Stimulated activated CD4-positive, alpha-beta T cell treated with anti-CD3 and anti-CD28 coated beads, Interleukin-1b, Interleukin-23, amount 100 ng/mL, for 1 hour (primary cell): ENCODE measurements at regions not wholly inside any gene's neighbourhood (a gene's known extent, or its start where the extent isn't known, plus 50 kb on each side); places are given as distances from the start of the nearest gene placed in this dataset.

Experiments
- DNase-seq, 2 donors: peaks; one replicate each; pipeline ENCODE4 v3.0.0-alpha.2; 2020; ENCODE audit warnings: low read depth in 2 of 2

- no peak for DNase-seq
Measured at GRCh38 chr2:126774761-126775160, 118.8 kb downstream of the GYPC start.

GRCh38 chr2:126775300-126775985, 119.5 kb downstream of the GYPC start:
- DNase-seq, result no peak

GRCh38 chr2:126776255-126776654, 120.3 kb downstream of the GYPC start:
- DNase-seq, result no peak

- peak; percentile 55 to 69 for DNase-seq
Measured at GRCh38 chr2:126776692-126777619, 121.0 kb downstream of the GYPC start.

- DNase-seq, result no peak
Measured at GRCh38 chr2:126777620-126777978, 121.1 kb upstream of the TEX51 start.

- no peak for DNase-seq
Measured at GRCh38 chr2:126778561-126779501, 119.9 kb upstream of the TEX51 start.

GRCh38 chr2:126781206-126781605, 117.5 kb upstream of the TEX51 start:
- no peak for DNase-seq

- DNase-seq, result no peak
Measured at GRCh38 chr2:126781806-126782205, 116.9 kb upstream of the TEX51 start.

- DNase-seq, result no peak
Measured at GRCh38 chr2:126782648-126783047, 116.0 kb upstream of the TEX51 start.

GRCh38 chr2:126783341-126783740, 115.3 kb upstream of the TEX51 start:
- no peak for DNase-seq

GRCh38 chr2:126784045-126784444, 114.6 kb upstream of the TEX51 start:
- DNase-seq, result no peak

GRCh38 chr2:126784621-126785020, 114.1 kb upstream of the TEX51 start:
- no peak for DNase-seq

GRCh38 chr2:126785236-126785635, 113.5 kb upstream of the TEX51 start:
- no peak for DNase-seq

- no peak for DNase-seq
Measured at GRCh38 chr2:126785862-126786261, 112.8 kb upstream of the TEX51 start.

GRCh38 chr2:126786765-126787164, 111.9 kb upstream of the TEX51 start:
- DNase-seq, result no peak

- DNase-seq, result no peak
Measured at GRCh38 chr2:126787289-126787688, 111.4 kb upstream of the TEX51 start.

GRCh38 chr2:126788113-126788512, 110.6 kb upstream of the TEX51 start:
- no peak for DNase-seq

- no peak for DNase-seq
Measured at GRCh38 chr2:126788652-126789051, 110.0 kb upstream of the TEX51 start.

GRCh38 chr2:126790987-126791780, 107.5 kb upstream of the TEX51 start:
- no peak for DNase-seq

GRCh38 chr2:126792186-126792585, 106.5 kb upstream of the TEX51 start:
- no peak for DNase-seq

- DNase-seq, result no peak
Measured at GRCh38 chr2:126792993-126793392, 105.7 kb upstream of the TEX51 start.
